Stimulated activated CD8-positive, alpha-beta memory T cell treated with anti-CD3 and anti-CD28 coated beads, Interleukin-12 subunit alpha, Interleukin-12 subunit beta, amount 100 ng/mL, for 24 hours (primary cell): ENCODE measurements at regions not wholly inside any gene's neighbourhood (a gene's known extent, or its start where the extent isn't known, plus 50 kb on each side); places are given as distances from the start of the nearest gene placed in this dataset.

Experiments
- DNase-seq: peaks from one replicate; pipeline ENCODE4 v3.0.0-alpha.2; 2020; ENCODE audit errors: extremely low read depth

- no peak for DNase-seq
Measured at GRCh38 chr10:131689954-131690757, 210.7 kb upstream of the PPP2R2D start.

- DNase-seq = no peak
Measured at GRCh38 chr10:131690805-131691239, 210.0 kb upstream of the PPP2R2D start.

GRCh38 chr10:131691481-131692090 lies 209.2 kb upstream of the PPP2R2D start:
- DNase-seq = no peak

- no peak for DNase-seq
Measured at GRCh38 chr10:131692176-131692575, 208.6 kb upstream of the PPP2R2D start.

- no peak for DNase-seq
Measured at GRCh38 chr10:131692686-131693334, 208.0 kb upstream of the PPP2R2D start.

- no peak for DNase-seq
Measured at GRCh38 chr10:131693766-131694165, 207.0 kb upstream of the PPP2R2D start.

- DNase-seq = no peak
Measured at GRCh38 chr10:131694168-131694780, 206.5 kb upstream of the PPP2R2D start.

- no peak for DNase-seq
Measured at GRCh38 chr10:131694781-131695495, 205.9 kb upstream of the PPP2R2D start.

GRCh38 chr10:131695496-131696165 lies 205.2 kb upstream of the PPP2R2D start:
- no peak for DNase-seq

GRCh38 chr10:131697476-131698128 lies 203.2 kb upstream of the PPP2R2D start:
- no peak for DNase-seq

- no peak for DNase-seq
Measured at GRCh38 chr10:131698232-131698631, 202.6 kb upstream of the PPP2R2D start.

- no peak for DNase-seq
Measured at GRCh38 chr10:131698986-131699385, 201.8 kb upstream of the PPP2R2D start.

- DNase-seq = no peak
Measured at GRCh38 chr10:131700032-131700431, 200.8 kb upstream of the PPP2R2D start.

GRCh38 chr10:131700506-131700905 lies 200.3 kb upstream of the PPP2R2D start:
- DNase-seq = no peak

- no peak for DNase-seq
Measured at GRCh38 chr10:131701131-131701947, 199.5 kb upstream of the PPP2R2D start.

- DNase-seq = no peak
Measured at GRCh38 chr10:131702531-131703356, 198.1 kb upstream of the PPP2R2D start.

- DNase-seq = no peak
Measured at GRCh38 chr10:131703541-131703940, 197.3 kb upstream of the PPP2R2D start.

- DNase-seq = no peak
Measured at GRCh38 chr10:131703941-131704340, 196.9 kb upstream of the PPP2R2D start.

- no peak for DNase-seq
Measured at GRCh38 chr10:131706476-131706875, 194.3 kb upstream of the PPP2R2D start.
